AML-193 (cell line): ENCODE measurements at regions not wholly inside any gene's neighbourhood (a gene's known extent, or its start where the extent isn't known, plus 50 kb on each side); places are given as distances from the start of the nearest gene placed in this dataset.

Experiments used
- DNase-seq, 2 experiments: peaks; one replicate each; lab custom pipeline; 2025; lab: John Stamatoyannopoulos, UW

DNA sequence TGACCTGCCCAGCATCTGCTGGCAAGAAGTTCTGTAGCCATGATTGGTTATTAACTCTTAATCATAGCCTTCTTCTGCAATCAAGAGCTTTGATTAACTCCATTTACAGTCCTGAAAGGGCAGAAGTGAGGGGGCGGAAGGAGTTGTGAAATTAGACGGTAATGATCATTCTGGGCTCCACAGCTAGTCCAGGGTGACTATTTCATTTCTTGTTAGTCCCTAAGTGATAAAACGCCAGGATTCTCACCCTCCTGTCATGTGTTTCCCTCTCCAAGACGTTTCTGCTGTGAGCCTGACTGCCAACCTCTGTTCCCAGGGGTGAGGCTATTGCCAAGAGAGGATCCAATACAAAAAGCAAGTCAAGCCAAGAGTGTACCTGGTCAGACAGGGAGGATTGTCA, 155.9 kb upstream of the IPO5 start:
- DNase-seq: no peak

DNA sequence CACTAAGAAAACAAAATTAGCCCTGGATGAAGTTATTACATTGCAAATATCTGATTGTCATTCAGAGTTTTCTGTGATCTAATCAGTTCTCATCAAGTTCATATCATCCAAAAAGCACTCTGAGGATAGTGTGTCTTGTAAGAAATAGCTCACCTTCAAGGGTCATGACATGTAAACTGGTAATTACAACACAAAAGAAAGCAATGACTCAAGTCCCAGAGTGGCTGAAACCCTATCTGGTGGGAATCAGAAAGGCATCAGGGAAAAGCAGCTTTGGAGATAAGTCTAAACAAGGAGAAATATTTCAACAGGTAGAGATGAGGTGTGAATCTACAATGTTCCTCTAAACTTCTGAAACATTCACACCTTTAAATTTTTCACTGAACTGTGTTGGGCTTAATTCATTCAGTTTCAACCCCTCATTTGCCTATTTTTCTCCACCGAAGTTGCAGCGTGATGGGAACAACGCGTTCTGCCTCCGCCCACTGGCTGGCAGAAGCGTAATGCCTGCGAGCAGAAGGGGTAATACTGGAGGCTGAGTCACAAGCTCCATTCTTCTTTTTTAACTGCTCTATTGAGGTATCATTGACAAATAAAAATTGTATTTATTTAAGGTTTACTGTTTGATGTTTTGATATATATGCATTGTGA, 155.2 kb upstream of the IPO5 start:
- DNase-seq: no peak

- DNase-seq: no peak
Observed at GRCh38 chr13:97798836-97799235, 154.6 kb upstream of the IPO5 start.

DNA sequence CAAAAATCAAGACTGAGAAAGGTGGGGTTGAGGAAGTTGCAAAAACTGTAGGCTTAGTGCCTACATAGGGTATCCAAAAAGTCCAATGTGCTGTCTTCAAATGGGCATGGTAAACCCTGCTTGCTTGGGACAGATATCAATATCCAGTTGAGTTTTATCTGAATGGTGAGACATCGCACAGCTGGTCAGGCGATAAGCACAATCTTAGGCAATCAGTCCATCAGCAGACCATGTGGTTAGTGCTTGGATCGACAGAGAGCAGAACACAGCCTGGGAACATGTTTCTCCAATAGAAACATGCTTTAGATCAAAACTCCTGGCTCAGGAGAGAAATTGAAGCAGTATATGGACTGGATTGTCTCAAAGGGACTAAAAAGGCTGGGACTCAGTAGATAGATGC, 151.3 kb upstream of the IPO5 start:
- no peak for DNase-seq

GRCh38 chr13:97809576-97809975, 143.9 kb upstream of the IPO5 start:
- no peak for DNase-seq

- peak in 1 of 2 experiments; percentile 3 for DNase-seq
Observed at GRCh38 chr13:97810152-97810551, 143.3 kb upstream of the IPO5 start.

GRCh38 chr13:97822377-97822776, 131.1 kb upstream of the IPO5 start:
- no peak for DNase-seq

- no peak for DNase-seq
Observed at GRCh38 chr13:97826421-97827012, 127.0 kb upstream of the IPO5 start.

DNA sequence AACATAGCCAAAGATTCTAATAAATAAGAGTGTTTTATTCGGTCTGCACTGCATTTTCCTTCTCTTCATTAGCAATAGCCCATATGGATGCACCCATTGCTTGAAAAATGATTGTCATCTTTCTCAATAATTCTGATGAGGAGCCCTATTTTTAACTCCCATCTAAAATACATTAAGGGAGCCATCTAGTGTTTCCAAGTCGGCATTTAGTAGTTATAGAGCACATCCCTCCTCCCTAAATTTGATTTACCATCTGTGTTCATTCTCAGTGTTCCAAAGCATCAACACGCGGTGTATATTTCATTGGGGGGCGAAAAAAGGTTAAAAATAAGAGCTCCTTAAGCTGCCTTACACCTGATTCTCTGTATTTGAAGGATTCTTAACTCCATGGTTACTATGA, 119.2 kb upstream of the IPO5 start:
- no peak for DNase-seq

DNA sequence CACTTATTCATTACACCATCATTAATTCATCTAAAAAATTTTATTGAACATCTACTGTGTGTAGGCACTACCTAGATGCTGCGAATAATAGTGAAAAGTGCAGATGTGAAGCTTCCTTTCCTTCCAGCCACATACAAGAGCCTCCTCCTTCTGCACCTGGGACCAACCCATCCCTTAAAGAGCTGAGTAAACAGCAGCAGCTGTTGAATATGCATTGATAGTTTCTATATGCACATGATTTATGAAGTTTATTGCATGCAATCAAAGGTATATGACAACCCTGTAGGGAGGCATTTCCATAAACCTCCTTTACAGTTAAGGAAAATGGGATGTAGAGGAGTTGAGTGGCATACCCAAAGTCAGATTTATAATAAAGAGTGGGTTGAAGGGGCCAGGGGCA, 110.3 kb upstream of the IPO5 start:
- DNase-seq: no peak

GRCh38 chr13:97844151-97844550, 109.3 kb upstream of the IPO5 start:
- no peak for DNase-seq

GRCh38 chr13:97848886-97849285, 104.6 kb upstream of the IPO5 start:
- no peak for DNase-seq

DNA sequence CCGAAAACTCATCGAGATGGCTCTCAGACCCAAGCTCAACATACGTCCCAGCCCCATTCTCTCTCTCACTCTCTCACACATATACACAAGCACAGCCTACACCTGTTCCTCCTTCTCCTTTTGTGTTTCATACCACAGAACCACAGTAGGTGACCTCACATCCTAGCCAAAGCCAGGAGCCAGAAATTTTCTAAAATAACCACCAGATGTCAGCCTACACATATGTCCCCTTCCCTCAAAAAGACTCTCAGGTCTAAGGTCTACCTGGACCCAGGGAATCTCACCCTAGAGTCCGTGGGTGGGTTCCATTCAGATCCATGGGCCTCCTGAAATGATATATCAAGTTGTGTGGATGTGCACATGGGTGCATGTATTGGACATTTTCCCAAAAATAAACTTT, 104.2 kb upstream of the IPO5 start:
- DNase-seq: peak in 1 of 2 experiments; percentile 16

GRCh38 chr13:97851269-97851668, 102.2 kb upstream of the IPO5 start:
- no peak for DNase-seq

DNA sequence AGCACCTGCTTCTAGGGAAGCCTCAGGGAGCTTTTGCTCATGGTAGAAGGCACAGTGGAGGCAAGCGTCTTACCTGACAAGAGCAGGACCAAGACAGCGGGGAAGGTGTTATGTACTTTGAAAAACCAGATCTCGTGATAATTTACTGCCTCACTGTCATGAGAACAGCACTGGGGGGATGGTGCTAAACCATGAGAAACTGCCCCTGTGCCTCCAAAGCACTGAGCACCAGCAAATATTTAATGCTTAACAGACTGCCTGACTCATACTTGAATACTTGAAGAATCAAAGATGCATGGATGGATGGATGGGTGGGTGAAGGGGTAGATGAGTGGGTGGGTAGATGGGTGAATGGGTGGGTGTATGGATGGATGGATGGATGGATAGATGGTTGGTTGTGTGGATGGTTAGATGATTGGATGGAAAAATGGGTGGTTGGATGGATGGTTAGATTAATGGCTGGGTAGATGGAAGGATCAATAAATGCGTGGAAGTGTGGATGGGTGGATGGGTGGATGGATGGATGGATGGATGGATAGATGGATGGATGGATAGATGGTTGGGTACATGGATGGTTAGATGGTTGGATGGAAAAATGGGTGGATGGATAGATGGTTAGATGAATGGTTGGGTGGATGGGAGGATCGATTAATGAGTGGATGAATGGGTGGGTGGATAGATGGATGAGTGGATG, 101.1 kb upstream of the IPO5 start:
- no peak for DNase-seq

- DNase-seq: no peak
Observed at GRCh38 chr13:97853550-97853949, 99.9 kb upstream of the IPO5 start.

DNA sequence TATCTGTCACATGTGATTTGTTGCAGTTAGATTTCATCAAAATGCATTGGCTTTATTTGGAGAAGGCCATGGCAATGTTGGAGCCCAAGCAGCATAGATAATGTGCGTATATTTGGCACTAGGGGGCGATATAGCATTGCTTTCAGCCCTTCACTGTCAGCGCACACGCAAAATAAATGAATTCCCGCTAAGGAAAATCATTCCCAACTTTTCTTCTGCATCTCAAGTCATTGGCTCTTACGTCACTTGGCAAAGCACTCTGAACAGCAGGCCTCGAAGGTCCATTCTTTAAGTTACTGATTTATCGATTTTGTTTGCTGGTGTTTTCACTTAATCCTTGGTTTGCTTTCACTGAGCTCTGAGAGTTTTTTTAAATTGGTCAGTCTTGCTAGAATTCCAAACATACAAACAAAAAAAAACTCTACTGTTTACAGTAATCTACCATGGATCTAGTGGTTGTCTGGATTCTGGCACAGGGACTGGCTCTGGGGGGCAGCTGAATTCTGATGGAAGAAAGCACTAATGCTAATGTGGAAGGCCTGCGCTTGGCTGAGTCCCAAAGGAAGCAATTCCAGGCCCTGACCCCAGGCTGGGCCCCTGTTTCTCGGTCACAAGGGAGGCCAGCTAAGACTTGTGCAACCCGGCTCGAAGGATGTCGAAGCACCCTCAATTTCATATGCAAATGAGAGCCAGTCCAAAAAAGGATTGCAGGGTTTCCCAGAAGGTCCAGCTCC, 97.7 kb upstream of the IPO5 start:
- DNase-seq: peak; percentile 55 to 72

- DNase-seq: no peak
Observed at GRCh38 chr13:97856304-97856675, 97.2 kb upstream of the IPO5 start.

GRCh38 chr13:97858161-97858560, 95.3 kb upstream of the IPO5 start:
- DNase-seq: no peak

DNA sequence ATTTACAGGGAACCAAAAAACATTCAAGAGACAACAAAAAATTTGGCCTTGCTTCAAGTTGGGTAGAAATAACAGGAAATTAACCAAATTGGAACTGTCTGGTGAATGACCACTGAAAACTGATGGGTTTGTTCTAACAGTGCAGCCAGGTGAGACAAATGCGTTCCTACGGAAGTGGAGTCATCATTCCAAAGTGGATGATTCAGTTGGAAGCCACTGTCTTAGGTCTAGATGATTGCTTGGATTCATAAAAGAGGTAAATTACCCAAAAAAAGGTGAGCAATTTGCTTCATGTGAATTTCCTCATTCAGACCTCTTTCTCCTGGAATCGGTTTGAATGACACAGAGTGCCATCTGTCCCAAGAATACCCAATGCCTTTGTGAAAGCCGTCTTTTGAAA, 87.1 kb upstream of the IPO5 start:
- DNase-seq: no peak

GRCh38 chr13:97866751-97867150, 86.7 kb upstream of the IPO5 start:
- no peak for DNase-seq

- DNase-seq: no peak
Observed at GRCh38 chr13:97873398-97873797, 80.1 kb upstream of the IPO5 start.

DNA sequence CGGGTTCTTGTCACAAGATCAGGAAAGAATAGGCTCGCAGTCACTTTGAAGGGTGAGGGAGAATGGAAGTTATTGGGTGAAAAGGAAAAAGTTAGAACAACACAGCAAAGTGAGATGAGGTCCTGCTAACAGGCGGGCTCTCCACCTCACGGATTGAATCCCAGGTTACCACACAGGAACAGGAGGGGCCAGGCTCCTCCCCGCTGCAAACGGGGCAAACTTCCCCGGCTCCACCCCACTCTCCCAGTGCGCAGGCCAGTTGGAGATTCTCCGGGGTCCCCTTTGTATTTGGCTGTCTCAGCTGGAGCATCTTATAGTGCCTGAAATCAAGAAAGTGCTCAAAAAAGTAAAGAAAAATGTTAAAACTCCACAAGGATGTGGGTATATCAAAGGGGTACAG, 78.3 kb upstream of the IPO5 start:
- DNase-seq: no peak
